ENCODE measurements at regions not wholly inside any gene's neighbourhood (a gene's known extent, or its start where the extent isn't known, plus 50 kb on each side); places are given as distances from the start of the nearest gene placed in this dataset.

- no peak for TF ChIP-seq EZH2 (IDR thresholded peaks at IDR 0.05; ENCODE audit: borderline replicate concordance, insufficient read depth, low read depth, low read length, poor library complexity, severe bottlenecking)
- no peak for TF ChIP-seq CTCF (IDR thresholded peaks at IDR 0.05)
Measured at GRCh38 chr6:88548891-88549505, 382.9 kb upstream of the CNR1 start.

All from B cell (primary cell).